Suprapubic skin (tissue), 4 donors: ENCODE measurements at regions not wholly inside any gene's neighbourhood (a gene's known extent, or its start where the extent isn't known, plus 50 kb on each side); places are given as distances from the start of the nearest gene placed in this dataset.
"Not testable (repeated sequence)": the region's sequence is repeated elsewhere in the genome, so short reads cannot be mapped to it uniquely, and the experiment has no call there.

Experiments used
- DNase-seq, 2 donors: peaks; one replicate each; pipeline ENCODE4 v3.0.0-alpha.2; 2019; ENCODE audit warnings: low spot score in 2 of 2
- H3K27ac ChIP-seq: fragments of 200-600 bp; sonication (generic); one replicate; pipeline ENCODE4 v1.5.1; 2019
- H3K27me3 ChIP-seq: fragments of 200-600 bp; sonication (generic); one replicate; pipeline ENCODE4 v1.5.1; 2019
- H3K36me3 ChIP-seq: fragments of 200-600 bp; sonication (generic); one replicate; pipeline ENCODE4 v1.5.1; 2019
- H3K4me1 ChIP-seq: fragments of 200-600 bp; sonication (generic); one replicate; pipeline ENCODE4 v1.5.1; 2019
- H3K4me3 ChIP-seq: fragments of 200-600 bp; sonication (generic); one replicate; pipeline ENCODE4 v1.5.1; 2019; ENCODE audit warnings: mild to moderate bottlenecking
- H3K9me3 ChIP-seq: fragments of 200-600 bp; sonication (generic); one replicate; pipeline ENCODE4 v1.5.1; 2019
- EP300 ChIP-seq: sonication (generic); formaldehyde crosslinking; IDR thresholded peaks from one replicate; pipeline ENCODE4 v1.6.1; 2017; ENCODE audit warnings: antibody characterized with exemption
- POLR2A ChIP-seq, 2 donors: fragments of 450-650 bp; IDR thresholded peaks; one replicate each; pipeline ENCODE4 v1.6.1; 2017; ENCODE audit warnings: antibody characterized with exemption in 2 of 2, mild to moderate bottlenecking in 2 of 2, moderate library complexity in 2 of 2
- POLR2AphosphoS5 ChIP-seq, 3 donors: sonication (generic); formaldehyde crosslinking; IDR thresholded peaks; one replicate each; pipeline ENCODE4 v1.6.1; 2017; ENCODE audit warnings: antibody characterized with exemption in 3 of 3
- WGBS: methylation state at CpG from one replicate; pipeline ENCODE4 v1.1.5; 2018; 5-methylcytosine and 5-hydroxymethylcytosine counted together
- TF ChIP-seq, protein P1 (sequence below), 2 donors: fragments of 200-600 bp in 1 of 2; fragments of 450-650 bp in 1 of 2; sonication (generic) in 1 of 2; IDR thresholded peaks; one replicate each; pipeline ENCODE4 v1.5.1; 2016 to 2019; ENCODE audit warnings: antibody characterized with exemption in 2 of 2, mild to moderate bottlenecking in 1 of 2, moderate library complexity in 1 of 2

GRCh38 chr3:126287536-126288241, 69.5 kb downstream of the KLF15 start:
- peaks cover 15% of the 10 kb centered on the region for H3K4me1 ChIP-seq
- WGBS = 5% methylated on average over 37 of the region's 39 CpGs
- H3K9me3 ChIP-seq = no peaks in the 10 kb centered on the region

DNA sequence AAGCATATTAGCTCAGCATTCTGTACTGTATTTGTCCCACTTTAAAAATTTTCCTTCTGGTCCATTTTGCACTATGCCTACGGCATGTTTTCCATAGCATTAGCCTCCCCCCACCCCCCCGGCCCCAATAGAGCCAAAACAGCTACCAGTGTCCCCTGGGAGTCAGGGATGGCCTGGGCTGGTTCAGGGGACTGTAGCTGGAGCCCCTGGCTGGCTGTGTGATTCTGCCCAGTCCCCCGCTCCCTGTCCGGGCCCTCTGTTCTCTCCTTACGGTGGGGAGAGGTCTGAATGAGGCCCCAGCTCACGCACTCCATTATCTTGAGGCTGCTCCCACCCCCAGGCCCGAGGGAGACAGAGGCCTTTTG, 70.1 kb downstream of the KLF15 start:
- peak overlapping the region; percentile 29 for H3K27ac ChIP-seq
- TF ChIP-seq, protein P1, sequence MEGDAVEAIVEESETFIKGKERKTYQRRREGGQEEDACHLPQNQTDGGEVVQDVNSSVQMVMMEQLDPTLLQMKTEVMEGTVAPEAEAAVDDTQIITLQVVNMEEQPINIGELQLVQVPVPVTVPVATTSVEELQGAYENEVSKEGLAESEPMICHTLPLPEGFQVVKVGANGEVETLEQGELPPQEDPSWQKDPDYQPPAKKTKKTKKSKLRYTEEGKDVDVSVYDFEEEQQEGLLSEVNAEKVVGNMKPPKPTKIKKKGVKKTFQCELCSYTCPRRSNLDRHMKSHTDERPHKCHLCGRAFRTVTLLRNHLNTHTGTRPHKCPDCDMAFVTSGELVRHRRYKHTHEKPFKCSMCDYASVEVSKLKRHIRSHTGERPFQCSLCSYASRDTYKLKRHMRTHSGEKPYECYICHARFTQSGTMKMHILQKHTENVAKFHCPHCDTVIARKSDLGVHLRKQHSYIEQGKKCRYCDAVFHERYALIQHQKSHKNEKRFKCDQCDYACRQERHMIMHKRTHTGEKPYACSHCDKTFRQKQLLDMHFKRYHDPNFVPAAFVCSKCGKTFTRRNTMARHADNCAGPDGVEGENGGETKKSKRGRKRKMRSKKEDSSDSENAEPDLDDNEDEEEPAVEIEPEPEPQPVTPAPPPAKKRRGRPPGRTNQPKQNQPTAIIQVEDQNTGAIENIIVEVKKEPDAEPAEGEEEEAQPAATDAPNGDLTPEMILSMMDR (IDR thresholded peaks at IDR 0.05) = no peak
- TF ChIP-seq POLR2A (IDR thresholded peaks at IDR 0.05) (no peak), POLR2AphosphoS5 (IDR thresholded peaks at IDR 0.05) (no peak), EP300 (no peak)
- peaks cover 15% of the 10 kb centered on the region for H3K4me1 ChIP-seq
- no peak for DNase-seq
- H3K36me3 ChIP-seq = no peaks in the 10 kb centered on the region
- no peaks in the 10 kb centered on the region for H3K9me3 ChIP-seq
- peaks cover 18% of the 10 kb centered on the region for H3K27me3 ChIP-seq
- 27% methylated on average over 7 of the region's 7 CpGs for WGBS
- H3K4me3 ChIP-seq = peak overlapping the region; percentile 44

More at GRCh38 chr3:126287536-126288241, 69.5 kb downstream of the KLF15 start:
- peak overlapping the region; percentile 44 for H3K4me3 ChIP-seq
- no peak for DNase-seq
- H3K36me3 ChIP-seq = no peaks in the 10 kb centered on the region
- peak overlapping the region; percentile 29 for H3K27ac ChIP-seq
- H3K27me3 ChIP-seq = peaks cover 13% of the 10 kb centered on the region
- TF ChIP-seq POLR2AphosphoS5 (IDR thresholded peaks at IDR 0.05) (no peak), POLR2A (IDR thresholded peaks at IDR 0.05) (no peak), EP300 (no peak)
- TF ChIP-seq, protein P1 (IDR thresholded peaks at IDR 0.05) = no peak

GRCh38 chr3:126285369-126285768, 71.8 kb downstream of the KLF15 start:
- TF ChIP-seq EP300 (no peak), POLR2A (IDR thresholded peaks at IDR 0.05) (no peak), POLR2AphosphoS5 (IDR thresholded peaks at IDR 0.05) (no peak)
- TF ChIP-seq, protein P1 (IDR thresholded peaks at IDR 0.05) = no peak
- no peak for DNase-seq
- H3K9me3 ChIP-seq = no peaks in the 10 kb centered on the region
- H3K27ac ChIP-seq = no peak overlapping the region
- 97% methylated on average over 2 of the region's 2 CpGs for WGBS
- H3K36me3 ChIP-seq = no peaks in the 10 kb centered on the region
- H3K4me1 ChIP-seq = peaks cover 15% of the 10 kb centered on the region
- H3K4me3 ChIP-seq = no peak overlapping the region
- H3K27me3 ChIP-seq = peaks cover 18% of the 10 kb centered on the region

- H3K9me3 ChIP-seq = no peaks in the 10 kb centered on the region
- peaks cover 15% of the 10 kb centered on the region for H3K4me1 ChIP-seq
- DNase-seq = no peak
- H3K27me3 ChIP-seq = peaks cover 18% of the 10 kb centered on the region
- no peak overlapping the region for H3K27ac ChIP-seq
- TF ChIP-seq POLR2A (IDR thresholded peaks at IDR 0.05) (no peak), POLR2AphosphoS5 (IDR thresholded peaks at IDR 0.05) (no peak), EP300 (no peak)
- TF ChIP-seq, protein P1 (IDR thresholded peaks at IDR 0.05) = no peak
- no peaks in the 10 kb centered on the region for H3K36me3 ChIP-seq
- WGBS = 87% methylated on average over 9 of the region's 9 CpGs
- H3K4me3 ChIP-seq = no peak overlapping the region
Measured at GRCh38 chr3:126284258-126284904, 72.8 kb downstream of the KLF15 start.

DNA sequence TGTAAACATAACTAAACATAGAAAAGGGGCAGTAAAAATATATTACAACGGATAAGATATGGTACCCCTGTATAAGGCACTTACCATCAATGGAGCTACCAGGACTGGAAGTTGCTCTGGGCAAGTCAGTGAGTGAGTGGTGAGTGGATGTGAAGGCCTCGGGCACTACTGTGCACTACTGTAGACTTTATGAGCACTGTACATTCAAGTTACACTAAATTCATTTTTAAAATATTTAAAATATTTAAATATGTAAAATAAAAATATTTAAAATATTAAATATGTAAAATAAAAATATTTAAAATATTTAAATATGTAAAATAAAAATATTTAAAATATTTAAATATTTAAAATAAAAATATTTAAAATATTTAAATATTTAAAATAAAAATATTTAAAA, 73.6 kb downstream of the KLF15 start:
- not testable (repeated sequence) for DNase-seq

More for the DNA sequence above, 73.6 kb downstream of the KLF15 start:
- not testable (repeated sequence) for H3K36me3 ChIP-seq, H3K9me3 ChIP-seq, H3K4me3 ChIP-seq, H3K27ac ChIP-seq
- 90% methylated on average over 2 of the region's 2 CpGs for WGBS
- Histone ChIP-seq H3K27me3 (peaks cover 18% of the 10 kb centered on the region), H3K4me1 (peaks cover 15% of the 10 kb centered on the region)
